Progenitor cell of endocrine pancreas (in vitro differentiated cells): ENCODE measurements at regions not wholly inside any gene's neighbourhood (a gene's known extent, or its start where the extent isn't known, plus 50 kb on each side); places are given as distances from the start of the nearest gene placed in this dataset.

ENCODE experiments used
- DNase-seq: peaks from one replicate; pipeline ENCODE4 v3.0.0; 2021; ENCODE audit warnings: low spot score; ENCODE audit not compliant: unreplicated experiment
- H3K27ac Mint-ChIP-seq: 2 replicates; pipeline ENCODE4 v1.8.0; 2021; ENCODE audit warnings: mild to moderate bottlenecking, moderate library complexity, mixed read lengths
- H3K27me3 Mint-ChIP-seq: 2 replicates; pipeline ENCODE4 v1.8.0; 2021; ENCODE audit warnings: mixed read lengths
- H3K36me3 Mint-ChIP-seq: 2 replicates; pipeline ENCODE4 v1.8.0; 2022; ENCODE audit warnings: mixed read lengths; ENCODE audit not compliant: insufficient read depth
- H3K4me1 Mint-ChIP-seq: 2 replicates; pipeline ENCODE4 v1.8.0; 2021; ENCODE audit warnings: low read depth, mixed read lengths
- H3K4me3 Mint-ChIP-seq: 2 replicates; pipeline ENCODE4 v1.8.0; 2021; ENCODE audit warnings: low read depth, mild to moderate bottlenecking, moderate library complexity, mixed read lengths
- H3K9me3 Mint-ChIP-seq: 2 replicates; pipeline ENCODE4 v1.8.0; 2021; ENCODE audit warnings: low read depth, mixed read lengths
- TF ChIP-seq, protein P1 (sequence below): fragments of 200-600 bp; sonication (generic); IDR thresholded peaks from one replicate; pipeline ENCODE4 v1.5.0; 2021; ENCODE audit warnings: antibody characterized with exemption, mild to moderate bottlenecking; ENCODE audit not compliant: unreplicated experiment

DNA sequence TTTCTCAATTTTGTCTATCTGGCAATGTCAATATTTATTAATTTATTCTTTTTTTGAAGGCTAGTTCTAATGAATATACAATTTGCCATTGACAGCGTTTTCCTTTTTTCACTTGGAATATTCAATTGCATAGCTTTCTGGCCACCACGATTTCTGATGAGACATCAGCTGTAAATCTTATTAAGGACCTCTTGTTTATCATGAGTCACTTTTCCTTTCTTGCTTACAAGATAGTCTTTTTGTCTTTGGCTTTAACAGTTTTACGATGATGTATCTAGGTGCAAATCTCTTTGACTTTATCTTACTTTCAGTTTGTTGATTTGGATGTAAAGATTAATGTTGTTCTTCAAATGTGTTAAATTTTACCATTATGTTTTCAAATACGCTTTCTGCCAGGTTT is 991.6 kb upstream of the SLC10A2 start:
- H3K27me3 Mint-ChIP-seq: no peaks in the 10 kb centered on the region
- no peak overlapping the region for H3K4me3 Mint-ChIP-seq

DNA sequence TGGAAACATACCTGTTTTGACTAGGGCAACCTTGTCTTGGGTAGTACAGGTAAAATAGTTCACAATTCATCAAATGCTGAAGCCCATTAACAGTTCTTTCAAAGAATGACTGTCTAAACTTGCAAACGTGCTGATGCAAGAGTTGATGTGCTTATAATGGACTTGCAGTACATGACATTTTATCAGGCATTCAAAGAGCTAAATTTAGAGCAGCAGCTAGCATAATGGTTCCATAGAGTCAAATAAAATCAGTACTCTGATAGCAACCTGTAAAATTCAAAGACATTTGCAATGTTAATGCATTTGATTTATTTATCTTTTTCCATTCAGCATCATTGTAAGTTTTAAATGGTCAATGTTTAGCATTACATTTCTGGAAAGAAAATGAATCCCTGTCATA is 979.7 kb upstream of the SLC10A2 start:
- Mint-ChIP-seq H3K36me3 (no peaks in the 10 kb centered on the region), H3K27ac (no peak overlapping the region), H3K4me1 (peaks cover 5% of the 10 kb centered on the region), H3K4me3 (no peak overlapping the region), H3K9me3 (no peaks in the 10 kb centered on the region), H3K27me3 (no peaks in the 10 kb centered on the region)
- TF ChIP-seq, protein P1, sequence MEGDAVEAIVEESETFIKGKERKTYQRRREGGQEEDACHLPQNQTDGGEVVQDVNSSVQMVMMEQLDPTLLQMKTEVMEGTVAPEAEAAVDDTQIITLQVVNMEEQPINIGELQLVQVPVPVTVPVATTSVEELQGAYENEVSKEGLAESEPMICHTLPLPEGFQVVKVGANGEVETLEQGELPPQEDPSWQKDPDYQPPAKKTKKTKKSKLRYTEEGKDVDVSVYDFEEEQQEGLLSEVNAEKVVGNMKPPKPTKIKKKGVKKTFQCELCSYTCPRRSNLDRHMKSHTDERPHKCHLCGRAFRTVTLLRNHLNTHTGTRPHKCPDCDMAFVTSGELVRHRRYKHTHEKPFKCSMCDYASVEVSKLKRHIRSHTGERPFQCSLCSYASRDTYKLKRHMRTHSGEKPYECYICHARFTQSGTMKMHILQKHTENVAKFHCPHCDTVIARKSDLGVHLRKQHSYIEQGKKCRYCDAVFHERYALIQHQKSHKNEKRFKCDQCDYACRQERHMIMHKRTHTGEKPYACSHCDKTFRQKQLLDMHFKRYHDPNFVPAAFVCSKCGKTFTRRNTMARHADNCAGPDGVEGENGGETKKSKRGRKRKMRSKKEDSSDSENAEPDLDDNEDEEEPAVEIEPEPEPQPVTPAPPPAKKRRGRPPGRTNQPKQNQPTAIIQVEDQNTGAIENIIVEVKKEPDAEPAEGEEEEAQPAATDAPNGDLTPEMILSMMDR: no peak
- no peak for DNase-seq

More for the DNA sequence above, 991.6 kb upstream of the SLC10A2 start:
- DNase-seq: no peak
- TF ChIP-seq, protein P1: no peak
- Mint-ChIP-seq H3K9me3 (no peaks in the 10 kb centered on the region), H3K4me1 (no peaks in the 10 kb centered on the region), H3K36me3 (no peaks in the 10 kb centered on the region), H3K27ac (no peak overlapping the region)

DNA sequence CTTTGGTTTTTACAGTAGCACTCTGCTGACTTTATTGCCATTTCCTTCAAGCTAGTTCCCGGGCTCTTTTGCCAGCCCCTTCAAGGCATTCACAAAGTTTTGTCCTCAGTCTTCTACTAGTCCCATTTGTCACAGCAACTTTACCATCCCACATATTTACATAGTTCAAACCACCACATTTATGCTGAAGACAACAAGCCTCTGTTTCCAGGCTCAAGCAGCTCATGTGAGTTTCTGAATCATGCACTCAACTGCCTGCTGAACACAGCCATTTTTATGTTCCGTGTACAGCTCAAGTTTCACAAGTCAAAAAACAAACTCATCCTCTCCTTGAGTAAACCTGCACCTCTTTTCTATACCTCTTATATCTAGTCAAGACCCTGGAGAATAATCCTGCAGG is 977.0 kb upstream of the SLC10A2 start:
- Mint-ChIP-seq H3K4me3 (no peak overlapping the region), H3K9me3 (peaks cover 5% of the 10 kb centered on the region), H3K27ac (no peak overlapping the region), H3K36me3 (no peaks in the 10 kb centered on the region), H3K27me3 (no peaks in the 10 kb centered on the region), H3K4me1 (peaks cover 5% of the 10 kb centered on the region)
- no peak for DNase-seq
- TF ChIP-seq, protein P1: no peak

DNA sequence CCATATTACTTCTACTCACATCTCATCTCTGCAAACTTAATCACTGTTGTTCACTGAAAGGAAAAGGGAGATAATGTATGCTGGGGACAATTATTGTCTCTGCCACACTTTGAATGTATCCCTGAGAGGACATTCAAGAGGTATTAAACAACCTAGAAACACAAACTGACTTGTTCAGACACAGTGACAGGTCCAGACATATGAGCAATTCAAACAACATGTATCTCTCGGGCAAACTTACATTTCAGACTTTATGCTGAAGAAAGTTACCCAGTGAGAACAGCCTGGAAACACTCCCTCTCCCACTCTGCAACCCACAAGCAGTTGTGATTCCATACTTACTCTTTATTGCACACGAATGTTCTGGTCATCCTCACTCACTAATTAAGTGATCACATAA is 968.7 kb upstream of the SLC10A2 start:
- Mint-ChIP-seq H3K4me3 (no peak overlapping the region), H3K9me3 (peaks cover 5% of the 10 kb centered on the region), H3K27ac (no peak overlapping the region), H3K36me3 (no peaks in the 10 kb centered on the region), H3K4me1 (no peaks in the 10 kb centered on the region), H3K27me3 (no peaks in the 10 kb centered on the region)
- no peak for DNase-seq
- TF ChIP-seq, protein P1: no peak

DNA sequence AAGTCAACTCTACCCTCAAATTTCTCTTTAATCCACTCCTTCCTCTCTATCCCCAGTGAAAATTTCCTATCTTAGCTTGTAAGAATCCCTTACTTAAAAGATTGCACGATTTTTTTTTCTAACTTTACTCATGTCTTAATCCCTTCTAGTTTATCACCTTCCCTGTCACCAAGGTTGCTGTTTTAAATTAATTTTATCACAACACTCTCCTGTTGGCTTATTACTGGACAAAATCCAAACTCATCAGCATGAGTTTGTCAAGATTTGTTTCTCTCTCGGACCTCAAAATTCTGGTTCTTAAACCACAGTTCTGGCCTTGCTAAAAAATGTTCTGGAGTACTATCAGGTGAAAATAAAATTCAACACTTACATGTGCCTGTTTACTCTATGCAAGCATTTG is 959.1 kb upstream of the SLC10A2 start:
- H3K27ac Mint-ChIP-seq: no peak overlapping the region
- TF ChIP-seq, protein P1: no peak
- no peak for DNase-seq
- H3K27me3 Mint-ChIP-seq: no peaks in the 10 kb centered on the region
- H3K4me1 Mint-ChIP-seq: peaks cover 5% of the 10 kb centered on the region
- peaks cover 6% of the 10 kb centered on the region for H3K9me3 Mint-ChIP-seq
- H3K4me3 Mint-ChIP-seq: no peak overlapping the region
- H3K36me3 Mint-ChIP-seq: no peaks in the 10 kb centered on the region
